ENCODE measurements at regions not wholly inside any gene's neighbourhood (a gene's known extent, or its start where the extent isn't known, plus 50 kb on each side); places are given as distances from the start of the nearest gene placed in this dataset.
"Not testable (repeated sequence)": the region's sequence is repeated elsewhere in the genome, so short reads cannot be mapped to it uniquely, and the experiment has no call there.

- H3K4me3 ChIP-seq (ENCODE audit: low read depth, low read length): no peak overlapping the region
- TF ChIP-seq CTCF (IDR thresholded peaks at IDR 0.05; ENCODE audit: low read depth, low read length) (no peak), MAX (IDR thresholded peaks at IDR 0.05; ENCODE audit: low read depth, low read length) (no peak), MYC (IDR thresholded peaks at IDR 0.05; ENCODE audit: low read depth, low read length) (no peak), POLR2A (IDR thresholded peaks at IDR 0.05; ENCODE audit: extremely low read depth, insufficient read length) (no peak)
- no peak for DNase-seq (ENCODE audit: low read depth)
Observed at GRCh38 chr5:41995193-41995592, 70.1 kb downstream of the FBXO4 start.

- DNase-seq (ENCODE audit: low read depth): no peak
- no peak overlapping the region for H3K4me3 ChIP-seq (ENCODE audit: low read depth, low read length)
- TF ChIP-seq MAX (IDR thresholded peaks at IDR 0.05; ENCODE audit: low read depth, low read length): no peak
- no peak for TF ChIP-seq MYC (IDR thresholded peaks at IDR 0.05; ENCODE audit: low read depth, low read length)
- TF ChIP-seq CTCF (IDR thresholded peaks at IDR 0.05; ENCODE audit: low read depth, low read length): no peak
- no peak for TF ChIP-seq POLR2A (IDR thresholded peaks at IDR 0.05; ENCODE audit: extremely low read depth, insufficient read length)
Observed at GRCh38 chr5:42001673-42002072, 76.6 kb downstream of the FBXO4 start.

- not testable (repeated sequence) for H3K4me3 ChIP-seq (ENCODE audit: low read depth, low read length); DNase-seq (ENCODE audit: low read depth)
Observed at GRCh38 chr5:42003852-42004251, 78.8 kb downstream of the FBXO4 start.

- no peak overlapping the region for H3K4me3 ChIP-seq (ENCODE audit: low read depth, low read length)
- peak; percentile 31 for DNase-seq (ENCODE audit: low read depth)
Observed at GRCh38 chr5:42005561-42006153, 80.6 kb downstream of the FBXO4 start.

GRCh38 chr5:42013561-42013960, 88.5 kb downstream of the FBXO4 start:
- TF ChIP-seq CTCF (IDR thresholded peaks at IDR 0.05; ENCODE audit: low read depth, low read length): no peak
- TF ChIP-seq MYC (IDR thresholded peaks at IDR 0.05; ENCODE audit: low read depth, low read length): no peak
- no peak for TF ChIP-seq MAX (IDR thresholded peaks at IDR 0.05; ENCODE audit: low read depth, low read length)
- no peak for TF ChIP-seq POLR2A (IDR thresholded peaks at IDR 0.05; ENCODE audit: extremely low read depth, insufficient read length)
- DNase-seq (ENCODE audit: low read depth): no peak
- no peak overlapping the region for H3K4me3 ChIP-seq (ENCODE audit: low read depth, low read length)

More at GRCh38 chr5:42005561-42006153, 80.6 kb downstream of the FBXO4 start:
- TF ChIP-seq CTCF (IDR thresholded peaks at IDR 0.05; ENCODE audit: low read depth, low read length) (peak; percentile 80), POLR2A (IDR thresholded peaks at IDR 0.05; ENCODE audit: extremely low read depth, insufficient read length) (no peak)

- H3K4me3 ChIP-seq (ENCODE audit: low read depth, low read length): no peak overlapping the region
- TF ChIP-seq MYC (IDR thresholded peaks at IDR 0.05; ENCODE audit: low read depth, low read length): no peak
- no peak for TF ChIP-seq CTCF (IDR thresholded peaks at IDR 0.05; ENCODE audit: low read depth, low read length)
- TF ChIP-seq POLR2A (IDR thresholded peaks at IDR 0.05; ENCODE audit: extremely low read depth, insufficient read length): no peak
- TF ChIP-seq MAX (IDR thresholded peaks at IDR 0.05; ENCODE audit: low read depth, low read length): no peak
- no peak for DNase-seq (ENCODE audit: low read depth)
Observed at GRCh38 chr5:42015254-42015653, 90.2 kb downstream of the FBXO4 start.

Measured in NB4 (cell line).